K562 (cell line): ENCODE measurements at regions not wholly inside any gene's neighbourhood (a gene's known extent, or its start where the extent isn't known, plus 50 kb on each side); places are given as distances from the start of the nearest gene placed in this dataset.

Experiments used
- BDP1 ChIP-seq: IDR thresholded peaks from 3 replicates; pipeline ENCODE4 v1.6.1; 2011; ENCODE audit not compliant: insufficient read length, insufficient read depth
- EGR1 ChIP-seq: fragments of 450-650 bp; conservative IDR thresholded peaks from 2 replicates; pipeline ENCODE4 v1.6.1; 2017; ENCODE audit warnings: mild to moderate bottlenecking
- FUS ChIP-seq: fragments of 200-400 bp; formaldehyde crosslinking; optimal IDR thresholded peaks from 2 replicates; pipeline ENCODE3; 2017; ENCODE audit warnings: low read depth, low read length
- ILK ChIP-seq: fragments of 450-650 bp; IDR thresholded peaks from 2 replicates; pipeline ENCODE4 v1.6.1; 2016; ENCODE audit warnings: missing genetic modification characterization, low read depth, mild to moderate bottlenecking, missing compliant biosample characterization, moderate library complexity, borderline replicate concordance
- POLR2A ChIP-seq: fragments of 450-650 bp; conservative IDR thresholded peaks from 2 replicates; pipeline ENCODE4 v1.6.1; 2016
- PRPF4 ChIP-seq: fragments of 200-400 bp; formaldehyde crosslinking; IDR thresholded peaks from one replicate; pipeline ENCODE4 v1.6.1; 2017; ENCODE audit warnings: low read length, low read depth, mild to moderate bottlenecking; ENCODE audit not compliant: insufficient read depth, poor library complexity, severe bottlenecking
- RBM17 ChIP-seq: fragments of 200-400 bp; formaldehyde crosslinking; IDR thresholded peaks from 2 replicates; pipeline ENCODE4 v1.6.1; 2017; ENCODE audit warnings: low read depth, mild to moderate bottlenecking, low read length, borderline replicate concordance
- SMAD2 ChIP-seq: fragments of 150-350 bp; IDR thresholded peaks from 2 replicates; pipeline ENCODE4 v1.6.1; 2014; ENCODE audit warnings: low read depth, mild to moderate bottlenecking, low read length
- ZC3H8 ChIP-seq: fragments of 450-650 bp; IDR thresholded peaks from 2 replicates; pipeline ENCODE4 v1.6.1; 2017
- ZNF217 ChIP-seq: sonication (generic); formaldehyde crosslinking; IDR thresholded peaks from 2 replicates; pipeline ENCODE4 v1.8.0; 2022; ENCODE audit warnings: mild to moderate bottlenecking, missing genetic modification reagents
- ZNF280A ChIP-seq: fragments of 450-650 bp; IDR thresholded peaks from 2 replicates; pipeline ENCODE4 v1.6.1; 2018; ENCODE audit warnings: mild to moderate bottlenecking, low read depth; ENCODE audit not compliant: partially characterized antibody
- ZNF512 ChIP-seq: IDR thresholded peaks from 2 replicates; pipeline ENCODE4 v1.6.1; 2016; ENCODE audit warnings: missing genetic modification characterization, missing compliant biosample characterization
- ZNF561 ChIP-seq: fragments of 450-650 bp; formaldehyde crosslinking; conservative IDR thresholded peaks from 2 replicates; pipeline ENCODE4 v1.4.0; 2020; ENCODE audit warnings: mild to moderate bottlenecking, moderate library complexity
- ZNF583 ChIP-seq: fragments of 250-450 bp; sonication (Bioruptor Pico); IDR thresholded peaks from 2 replicates; pipeline ENCODE4 v1.4.0; 2020
- ZNF740 ChIP-seq, 3 experiments: fragments of 200-800 bp in 1 of 3; sonication (Bioruptor generic) in 1 of 3; sonication (generic) in 1 of 3; formaldehyde crosslinking in 1 of 3; IDR thresholded peaks; 2 replicates each; pipeline versions ENCODE4 v1.6.1 to v1.8.0; 2016 to 2022; ENCODE audit warnings: mild to moderate bottlenecking in 2 of 3, missing compliant biosample characterization in 2 of 3, missing genetic modification characterization in 2 of 3, missing genetic modification reagents in 1 of 3

- no peak for TF ChIP-seq RBM17
- no peak for TF ChIP-seq ZNF740 (CRISPR knock-in tag; IDR thresholded peaks at IDR 0.05)
- no peak for TF ChIP-seq ZNF740 (tag; IDR thresholded peaks at IDR 0.05)
- TF ChIP-seq SMAD2 = no peak
- TF ChIP-seq ZNF280A = no peak
- TF ChIP-seq ZNF583 (CRISPR knock-in tag) = no peak
- TF ChIP-seq BDP1 = no peak
- no peak for TF ChIP-seq EGR1
- TF ChIP-seq FUS = no peak
- TF ChIP-seq ZC3H8 = no peak
- no peak for TF ChIP-seq PRPF4
- TF ChIP-seq ZNF512 (tag) = no peak
- TF ChIP-seq ZNF217 (CRISPR knock-in tag) = no peak
- no peak for TF ChIP-seq POLR2A
- no peak for TF ChIP-seq ZNF561 (CRISPR knock-in tag)
- TF ChIP-seq ILK (tag) = no peak
Observed at GRCh38 chr5:73296772-73297171, 123.8 kb downstream of the TMEM174 start (continued).
